Fibroblast of lung (primary cell): ENCODE measurements at regions not wholly inside any gene's neighbourhood (a gene's known extent, or its start where the extent isn't known, plus 50 kb on each side); places are given as distances from the start of the nearest gene placed in this dataset.

Experiments
- EZH2 ChIP-seq: IDR thresholded peaks from 2 replicates; pipeline ENCODE4 v1.5.1; 2012; ENCODE audit warnings: low read length, control low read depth, mild to moderate bottlenecking; ENCODE audit errors: missing control alignments
- TF ChIP-seq, protein P1 (sequence below), 2 donors: IDR thresholded peaks in 1 of 2; conservative IDR thresholded peaks in 1 of 2; 1 replicate in 1 of 2; 2 replicates in 1 of 2; pipeline ENCODE4 v1.5.1; 2011 to 2012; ENCODE audit warnings: low read length in 2 of 2, control low read depth in 1 of 2, inconsistent platforms in 1 of 2, low read depth in 1 of 2, mild to moderate bottlenecking in 1 of 2

DNA sequence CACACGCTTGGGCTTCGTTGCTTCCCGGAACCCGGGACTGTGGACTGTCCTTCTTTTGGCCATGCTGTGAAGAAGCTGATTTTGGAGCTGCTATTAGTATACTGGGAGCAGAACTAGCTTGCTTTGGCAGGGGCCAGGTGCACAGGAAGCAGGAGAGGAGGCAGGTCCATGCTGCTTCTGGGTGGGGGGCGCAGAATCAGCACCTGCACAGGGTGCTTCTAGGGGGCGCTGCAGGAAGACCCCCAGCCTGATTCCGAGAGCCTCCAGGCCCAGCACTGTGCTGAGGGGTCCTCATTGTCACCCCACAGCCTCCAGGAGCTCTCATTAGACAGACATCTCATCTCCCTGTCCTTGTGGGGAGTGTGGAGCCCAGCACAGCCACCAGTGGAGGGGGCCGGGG, 252.6 kb upstream of the IRX4 start:
- TF ChIP-seq, protein P1, sequence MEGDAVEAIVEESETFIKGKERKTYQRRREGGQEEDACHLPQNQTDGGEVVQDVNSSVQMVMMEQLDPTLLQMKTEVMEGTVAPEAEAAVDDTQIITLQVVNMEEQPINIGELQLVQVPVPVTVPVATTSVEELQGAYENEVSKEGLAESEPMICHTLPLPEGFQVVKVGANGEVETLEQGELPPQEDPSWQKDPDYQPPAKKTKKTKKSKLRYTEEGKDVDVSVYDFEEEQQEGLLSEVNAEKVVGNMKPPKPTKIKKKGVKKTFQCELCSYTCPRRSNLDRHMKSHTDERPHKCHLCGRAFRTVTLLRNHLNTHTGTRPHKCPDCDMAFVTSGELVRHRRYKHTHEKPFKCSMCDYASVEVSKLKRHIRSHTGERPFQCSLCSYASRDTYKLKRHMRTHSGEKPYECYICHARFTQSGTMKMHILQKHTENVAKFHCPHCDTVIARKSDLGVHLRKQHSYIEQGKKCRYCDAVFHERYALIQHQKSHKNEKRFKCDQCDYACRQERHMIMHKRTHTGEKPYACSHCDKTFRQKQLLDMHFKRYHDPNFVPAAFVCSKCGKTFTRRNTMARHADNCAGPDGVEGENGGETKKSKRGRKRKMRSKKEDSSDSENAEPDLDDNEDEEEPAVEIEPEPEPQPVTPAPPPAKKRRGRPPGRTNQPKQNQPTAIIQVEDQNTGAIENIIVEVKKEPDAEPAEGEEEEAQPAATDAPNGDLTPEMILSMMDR (conservative IDR thresholded peaks at IDR 0.05 in 1 of 2, IDR thresholded peaks at IDR 0.05 in 1 of 2; ENCODE audit: low read depth in 1 of 2, low read length in 2 of 2) = no peak
- TF ChIP-seq EZH2 = no peak
